ENCODE measurements at regions not wholly inside any gene's neighbourhood (a gene's known extent, or its start where the extent isn't known, plus 50 kb on each side); places are given as distances from the start of the nearest gene placed in this dataset.

- DNase-seq = no peak
Measured at GRCh38 chr7:22622116-22622785, 104.7 kb upstream of the IL6 start.

DNA sequence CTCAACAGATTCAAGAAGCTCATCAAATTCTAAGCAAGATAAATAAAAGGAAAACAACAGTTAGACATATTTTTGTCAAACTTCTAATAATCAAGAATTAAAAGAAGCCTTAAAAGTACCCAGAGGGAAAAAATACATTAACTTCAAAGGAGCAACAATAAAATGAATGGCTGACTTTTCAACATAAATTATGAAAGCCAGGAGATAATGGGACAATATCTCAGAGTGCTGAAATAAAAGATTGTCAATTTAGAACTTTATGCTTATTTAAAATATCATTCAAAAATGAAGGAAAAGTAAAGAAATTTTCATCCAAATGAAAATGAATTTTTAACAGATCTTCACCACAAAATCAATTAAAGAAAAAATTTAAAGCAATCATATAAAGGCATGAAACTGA lies 108.5 kb upstream of the IL6 start:
- no peak for DNase-seq

DNA sequence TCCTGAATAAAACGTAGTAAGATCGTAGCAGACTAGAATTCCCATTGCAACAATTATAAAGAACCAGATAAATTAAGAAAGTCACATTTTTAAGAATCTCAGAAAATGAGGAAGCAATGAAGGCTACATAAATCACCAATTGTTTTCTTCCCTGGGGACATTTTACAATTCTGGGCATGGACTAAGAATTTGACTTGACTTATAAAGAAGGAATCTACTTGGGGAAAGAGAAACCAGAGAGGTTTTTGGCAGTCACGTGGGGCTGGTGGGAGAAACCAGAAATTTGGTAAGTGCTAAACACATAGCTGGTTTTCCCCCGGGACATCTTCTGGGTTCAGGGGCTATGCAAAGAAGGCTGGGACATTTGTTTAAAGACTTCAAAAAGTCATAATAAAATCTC lies 109.8 kb upstream of the IL6 start:
- DNase-seq = no peak

DNA sequence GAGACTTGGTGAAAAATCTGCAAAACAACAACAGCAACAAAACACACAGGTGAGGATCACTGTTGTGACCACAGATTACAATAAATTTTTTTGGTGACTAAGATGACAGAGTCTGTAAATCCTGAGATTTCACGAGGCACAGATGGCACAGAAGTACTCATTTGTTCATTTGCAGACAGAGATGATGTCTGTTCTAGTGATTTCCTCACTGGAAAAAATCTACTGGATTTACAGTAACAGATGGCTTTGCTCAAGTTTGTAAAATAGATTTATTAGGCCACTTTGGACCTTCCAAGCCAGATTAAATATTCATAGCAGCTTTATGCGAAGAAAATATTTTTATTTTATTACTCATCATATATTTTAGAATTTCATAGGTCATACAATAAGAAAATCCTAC lies 113.5 kb upstream of the IL6 start:
- DNase-seq = no peak

- no peak for DNase-seq
Measured at GRCh38 chr7:22612776-22613175, 112.8 kb upstream of the STEAP1B start.

DNA sequence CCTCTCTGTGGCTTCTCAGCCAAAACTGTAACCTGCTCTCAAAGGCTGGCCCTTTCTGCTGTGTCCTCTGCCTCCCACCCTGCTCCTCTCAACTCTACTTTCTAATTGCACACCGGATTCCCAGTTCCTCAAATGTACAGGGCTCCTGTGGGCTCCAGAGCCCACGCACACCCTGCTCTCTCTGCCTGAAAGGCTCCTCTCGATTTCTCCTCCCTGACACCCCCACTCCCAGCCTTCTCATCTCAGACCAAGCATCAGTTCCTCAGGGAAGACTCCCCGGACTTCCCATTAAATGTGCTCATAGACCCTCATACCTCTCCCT lies 111.7 kb upstream of the STEAP1B start:
- DNase-seq = no peak

DNA sequence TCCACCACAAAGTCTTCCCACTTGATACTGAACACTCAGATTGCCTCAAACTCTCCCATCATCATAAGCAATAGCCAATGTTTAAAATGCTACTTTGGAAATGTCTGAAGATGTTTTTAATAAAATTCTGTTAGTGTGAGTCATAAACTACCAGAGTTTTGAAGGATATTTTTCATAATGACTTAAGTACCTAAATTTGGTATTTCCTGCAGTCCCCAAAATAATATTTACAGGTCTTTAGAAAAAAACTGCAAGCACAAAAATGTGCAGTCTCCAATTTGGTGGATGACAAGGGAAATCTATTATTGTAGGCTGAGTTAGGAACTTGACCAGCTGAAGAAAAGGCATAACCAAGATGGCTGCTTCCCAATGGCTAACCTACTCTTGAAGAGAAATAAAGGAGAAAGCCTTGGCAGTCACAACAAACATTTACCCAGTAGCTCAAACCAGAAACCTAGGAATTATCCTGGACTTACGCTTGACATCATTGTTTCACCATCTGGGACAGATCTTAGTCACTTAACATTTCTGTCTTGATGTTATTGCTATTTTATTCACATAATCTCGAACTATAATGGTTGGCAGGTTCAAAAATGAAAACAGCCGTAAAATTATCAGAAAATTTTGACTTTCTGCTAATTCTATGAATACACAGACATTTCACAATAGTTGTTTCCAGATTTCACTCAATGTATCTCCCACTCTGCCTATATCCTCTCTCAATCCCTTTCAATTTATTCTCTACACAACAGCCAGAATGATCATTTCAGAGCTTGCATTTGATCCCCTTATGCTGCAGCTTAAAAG lies 111.2 kb upstream of the STEAP1B start:
- no peak for DNase-seq

DNA sequence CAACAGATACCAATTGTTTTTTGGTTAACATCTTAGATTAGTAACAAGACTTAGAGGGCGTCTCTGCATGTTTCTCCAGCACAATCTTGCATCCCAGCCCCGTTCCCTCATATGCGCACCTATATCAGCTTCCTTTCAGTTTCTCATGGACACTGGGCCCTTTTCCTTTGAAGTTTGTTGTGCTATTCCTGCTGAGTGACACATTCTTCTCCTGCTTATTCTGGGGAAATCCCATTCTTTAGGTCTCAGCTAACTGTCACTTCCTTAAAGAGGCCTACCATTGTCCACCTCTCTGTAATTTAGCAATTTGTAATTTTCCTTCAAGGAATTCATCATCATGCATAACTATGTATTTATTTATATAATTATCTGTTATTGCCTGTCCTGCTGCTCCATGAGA lies 110.3 kb upstream of the STEAP1B start:
- no peak for DNase-seq

GRCh38 chr7:22607180-22607579 lies 107.2 kb upstream of the STEAP1B start:
- no peak for DNase-seq

DNA sequence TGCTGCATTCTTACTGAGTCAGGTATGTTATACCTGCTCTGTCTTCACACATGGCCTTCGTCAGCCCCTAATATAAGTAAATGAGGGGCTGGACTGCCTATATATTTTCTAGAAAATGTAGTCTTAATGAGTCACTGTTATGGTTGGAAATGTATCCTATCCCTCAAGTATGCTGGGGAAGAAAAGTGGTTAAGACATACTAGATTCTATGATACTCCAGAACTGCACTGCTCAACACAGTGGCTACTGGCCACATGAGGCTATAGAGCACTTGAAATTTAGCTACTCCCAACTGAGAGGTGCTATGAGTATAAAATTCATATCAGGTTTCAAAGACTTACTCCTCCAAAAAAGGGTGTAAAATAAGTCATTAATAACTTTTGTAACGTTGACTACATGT lies 104.3 kb upstream of the STEAP1B start:
- no peak for DNase-seq

DNA sequence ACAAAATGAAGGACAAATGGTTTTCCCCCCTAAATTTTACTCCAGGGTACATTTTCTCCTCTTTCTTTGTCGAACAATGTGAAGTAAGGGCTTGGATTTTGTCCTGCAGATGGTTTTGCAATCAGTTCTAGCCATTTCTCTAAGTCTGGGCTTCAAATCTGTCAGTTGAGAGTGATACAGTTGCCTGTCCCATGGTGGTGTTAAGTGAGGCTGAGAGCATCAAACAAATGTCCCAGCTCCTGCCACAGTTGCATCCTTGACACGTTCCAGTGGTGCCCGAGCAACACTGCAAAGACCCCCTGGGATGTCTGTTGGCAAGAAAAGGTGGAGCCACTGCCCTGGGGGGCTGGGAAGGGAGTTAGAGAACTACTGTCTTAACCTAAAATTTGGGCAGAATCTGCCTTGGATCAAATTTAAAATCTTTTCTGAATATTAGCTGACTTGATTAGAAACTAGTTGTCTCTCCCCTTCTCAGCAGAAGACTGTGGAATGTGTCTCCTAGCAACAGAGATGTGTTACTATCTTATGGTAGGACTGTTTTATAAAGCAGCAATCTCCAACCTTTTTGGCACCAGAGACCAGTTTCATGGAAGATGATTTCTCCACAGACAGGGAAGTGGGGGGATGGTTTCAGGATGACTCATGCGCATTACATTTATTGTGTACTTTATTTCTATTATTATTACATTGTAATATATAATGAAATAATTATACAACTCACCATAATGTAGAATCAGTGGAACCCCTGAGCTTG lies 102.0 kb upstream of the STEAP1B start:
- no peak for DNase-seq

DNA sequence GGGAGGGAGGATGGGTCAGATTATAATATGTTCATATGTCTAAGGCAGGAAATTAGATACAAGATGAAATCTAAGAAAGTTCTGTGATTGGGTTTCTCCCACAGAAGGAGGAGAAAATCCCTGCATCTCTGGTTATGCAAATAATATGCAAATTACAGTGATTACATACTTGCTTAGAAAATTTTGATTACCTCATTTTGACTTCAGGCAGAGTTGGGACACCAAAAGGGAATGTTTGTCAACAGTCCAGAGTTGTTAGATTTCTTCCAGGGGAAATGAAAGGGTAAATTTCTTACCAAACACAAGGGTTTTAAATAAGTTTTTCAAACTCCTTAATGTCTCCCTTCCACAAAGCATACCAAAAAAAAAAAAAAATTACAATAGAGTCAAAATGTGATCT lies 101.4 kb upstream of the STEAP1B start:
- DNase-seq = no peak

GRCh38 chr7:22601003-22601402 lies 101.0 kb upstream of the STEAP1B start:
- no peak for DNase-seq

GRCh38 chr7:22598318-22598920 lies 98.4 kb upstream of the STEAP1B start:
- DNase-seq = no peak

GRCh38 chr7:22597844-22598243 lies 97.9 kb upstream of the STEAP1B start:
- DNase-seq = no peak

GRCh38 chr7:22596763-22597400 lies 96.9 kb upstream of the STEAP1B start:
- DNase-seq = no peak

GRCh38 chr7:22594020-22594419 lies 94.0 kb upstream of the STEAP1B start:
- DNase-seq = no peak

DNA sequence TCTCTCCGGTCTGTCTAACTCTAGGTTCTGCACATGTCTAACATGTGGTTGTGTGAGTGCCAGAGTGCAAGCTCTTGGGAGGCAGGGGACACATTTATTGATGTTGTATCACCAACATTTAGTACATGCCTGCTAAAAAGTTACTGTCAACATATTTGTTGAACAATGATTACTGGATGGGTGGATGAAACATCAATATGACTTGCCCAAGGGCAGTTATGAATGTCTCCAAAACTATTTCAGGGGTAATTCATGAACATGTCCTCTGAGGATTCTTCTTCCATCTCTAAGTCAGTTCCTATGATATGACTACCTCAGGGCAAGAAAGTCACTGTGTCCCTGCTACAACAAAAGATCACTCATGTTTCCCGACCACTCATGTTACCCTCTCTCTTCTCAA lies 91.3 kb upstream of the STEAP1B start:
- no peak for DNase-seq

DNA sequence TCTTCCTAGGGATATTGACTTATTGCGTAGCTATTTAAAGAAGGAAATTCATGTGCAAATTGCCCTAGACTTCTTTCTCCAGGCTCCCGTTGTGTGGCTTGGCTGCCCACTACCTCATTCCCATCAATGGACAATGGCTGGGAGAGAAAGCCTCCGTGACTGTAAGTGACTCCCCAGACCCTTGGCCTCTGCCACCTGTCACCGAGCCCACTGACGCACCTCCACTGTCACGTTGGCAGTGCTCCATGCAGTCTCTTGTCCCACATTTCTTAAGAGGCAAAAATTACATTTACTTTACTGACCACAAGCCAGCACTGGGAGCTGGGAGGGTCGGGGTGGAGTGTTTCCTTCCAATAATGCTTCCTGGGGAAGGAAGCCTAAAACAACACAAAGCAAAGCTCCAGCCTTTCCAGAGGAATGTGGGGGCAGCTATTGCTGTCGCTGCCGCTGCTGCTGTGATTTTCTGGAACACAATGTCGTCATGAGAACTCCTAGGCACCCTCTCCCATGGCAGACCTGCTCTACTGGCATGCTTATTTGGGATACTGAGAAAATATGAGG lies 89.7 kb upstream of the STEAP1B start:
- no peak for DNase-seq

- no peak for DNase-seq
Measured at GRCh38 chr7:22588351-22588750, 88.4 kb upstream of the STEAP1B start.

GRCh38 chr7:22587322-22587721 lies 87.3 kb upstream of the STEAP1B start:
- DNase-seq = no peak

- DNase-seq = no peak
Measured at GRCh38 chr7:22586786-22587140, 86.8 kb upstream of the STEAP1B start.
